MM.1S (cell line): ENCODE measurements at regions not wholly inside any gene's neighbourhood (a gene's known extent, or its start where the extent isn't known, plus 50 kb on each side); places are given as distances from the start of the nearest gene placed in this dataset.

ENCODE experiments used
- EZH2 ChIP-seq: fragments of 300-600 bp; sonication (generic); optimal IDR thresholded peaks from 2 replicates; pipeline ENCODE3; 2017; ENCODE audit warnings: low read depth, mild to moderate bottlenecking, antibody characterized with exemption, low read length, mixed read lengths
- EZH2phosphoT487 ChIP-seq: fragments of 300-600 bp; sonication (generic); IDR thresholded peaks from 2 replicates; pipeline ENCODE4 v1.6.1; 2018; ENCODE audit warnings: antibody characterized with exemption, low read length
- TF ChIP-seq, protein P1 (sequence below): fragments of 300-600 bp; sonication (generic); IDR thresholded peaks from 2 replicates; pipeline ENCODE4 v1.5.1; 2016; ENCODE audit warnings: antibody characterized with exemption, low read length, mixed read lengths

GRCh38 chr12:74660442-74660841 lies 122.8 kb downstream of the ATXN7L3B start:
- no peak for TF ChIP-seq EZH2
- TF ChIP-seq, protein P1, sequence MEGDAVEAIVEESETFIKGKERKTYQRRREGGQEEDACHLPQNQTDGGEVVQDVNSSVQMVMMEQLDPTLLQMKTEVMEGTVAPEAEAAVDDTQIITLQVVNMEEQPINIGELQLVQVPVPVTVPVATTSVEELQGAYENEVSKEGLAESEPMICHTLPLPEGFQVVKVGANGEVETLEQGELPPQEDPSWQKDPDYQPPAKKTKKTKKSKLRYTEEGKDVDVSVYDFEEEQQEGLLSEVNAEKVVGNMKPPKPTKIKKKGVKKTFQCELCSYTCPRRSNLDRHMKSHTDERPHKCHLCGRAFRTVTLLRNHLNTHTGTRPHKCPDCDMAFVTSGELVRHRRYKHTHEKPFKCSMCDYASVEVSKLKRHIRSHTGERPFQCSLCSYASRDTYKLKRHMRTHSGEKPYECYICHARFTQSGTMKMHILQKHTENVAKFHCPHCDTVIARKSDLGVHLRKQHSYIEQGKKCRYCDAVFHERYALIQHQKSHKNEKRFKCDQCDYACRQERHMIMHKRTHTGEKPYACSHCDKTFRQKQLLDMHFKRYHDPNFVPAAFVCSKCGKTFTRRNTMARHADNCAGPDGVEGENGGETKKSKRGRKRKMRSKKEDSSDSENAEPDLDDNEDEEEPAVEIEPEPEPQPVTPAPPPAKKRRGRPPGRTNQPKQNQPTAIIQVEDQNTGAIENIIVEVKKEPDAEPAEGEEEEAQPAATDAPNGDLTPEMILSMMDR: no peak
- TF ChIP-seq EZH2phosphoT487: no peak
